K562 (cell line): ENCODE measurements at regions not wholly inside any gene's neighbourhood (a gene's known extent, or its start where the extent isn't known, plus 50 kb on each side); places are given as distances from the start of the nearest gene placed in this dataset.

Source experiments
- EZH2 ChIP-seq: IDR thresholded peaks from 2 replicates; pipeline ENCODE4 v1.6.1; 2012; ENCODE audit warnings: low read depth, mild to moderate bottlenecking, inconsistent platforms, low read length, borderline replicate concordance
- FIP1L1 ChIP-seq: fragments of 200-400 bp; formaldehyde crosslinking; IDR thresholded peaks from 2 replicates; pipeline ENCODE4 v1.6.1; 2018; ENCODE audit warnings: mild to moderate bottlenecking, low read depth, low read length; ENCODE audit not compliant: poor library complexity, severe bottlenecking
- FOXP1 ChIP-seq: sonication (generic); formaldehyde crosslinking; IDR thresholded peaks from 2 replicates; pipeline ENCODE4 v1.8.0; 2022; ENCODE audit warnings: mild to moderate bottlenecking, missing genetic modification reagents
- HDAC2 ChIP-seq: fragments of 450-650 bp; IDR thresholded peaks from 2 replicates; pipeline ENCODE4 v1.6.1; 2016; ENCODE audit warnings: mild to moderate bottlenecking
- KDM2B ChIP-seq: fragments of 250-450 bp; sonication (Bioruptor Pico); IDR thresholded peaks from 2 replicates; pipeline ENCODE4 v1.8.0; 2021; ENCODE audit warnings: mild to moderate bottlenecking, moderate library complexity
- POLR3A ChIP-seq: IDR thresholded peaks from 2 replicates; pipeline ENCODE4 v1.6.1; 2011; ENCODE audit warnings: borderline replicate concordance, mild to moderate bottlenecking, moderate library complexity; ENCODE audit not compliant: insufficient read length, insufficient read depth; ENCODE audit errors: extremely low read depth
- TEAD2 ChIP-seq: fragments of 450-650 bp; IDR thresholded peaks from 2 replicates; pipeline ENCODE4 v1.6.1; 2016; ENCODE audit warnings: missing genetic modification characterization, control low read depth, missing compliant biosample characterization
- TSC22D4 ChIP-seq: fragments of 450-650 bp; IDR thresholded peaks from 2 replicates; pipeline ENCODE4 v1.6.1; 2016; ENCODE audit warnings: missing genetic modification characterization, missing biosample characterization, control low read depth
- ZNF354B ChIP-seq: fragments of 250-450 bp; sonication (Bioruptor Pico); IDR thresholded peaks from 2 replicates; pipeline ENCODE4 v1.4.0; 2020
- ZNF41 ChIP-seq: fragments of 250-450 bp; sonication (Bioruptor Pico); conservative IDR thresholded peaks from 2 replicates; pipeline ENCODE4 v1.4.0; 2020; ENCODE audit warnings: mild to moderate bottlenecking
- TF ChIP-seq, protein P1 (sequence below): fragments of 250-450 bp; sonication (Bioruptor Pico); IDR thresholded peaks from 2 replicates; pipeline ENCODE4 v1.5.0; 2021; ENCODE audit warnings: mild to moderate bottlenecking, moderate library complexity
- TF ChIP-seq, protein P2 (sequence below): fragments of 250-450 bp; sonication (Bioruptor Pico); IDR thresholded peaks from 2 replicates; pipeline ENCODE4 v1.4.0; 2020; ENCODE audit warnings: mild to moderate bottlenecking, moderate library complexity, borderline replicate concordance
- TF ChIP-seq, protein P3 (sequence below): fragments of 450-650 bp; IDR thresholded peaks from 2 replicates; pipeline ENCODE4 v1.6.1; 2016; ENCODE audit warnings: borderline replicate concordance
- TF ChIP-seq, protein P4 (sequence below): fragments of 450-650 bp; IDR thresholded peaks from 2 replicates; pipeline ENCODE4 v1.6.1; 2017; ENCODE audit warnings: mild to moderate bottlenecking, moderate library complexity
- TF ChIP-seq, protein P5 (sequence below): IDR thresholded peaks from 3 replicates; pipeline ENCODE4 v1.6.1; 2011; ENCODE audit warnings: borderline replicate concordance, mild to moderate bottlenecking, moderate library complexity; ENCODE audit not compliant: insufficient read length; ENCODE audit errors: extremely low read depth

DNA sequence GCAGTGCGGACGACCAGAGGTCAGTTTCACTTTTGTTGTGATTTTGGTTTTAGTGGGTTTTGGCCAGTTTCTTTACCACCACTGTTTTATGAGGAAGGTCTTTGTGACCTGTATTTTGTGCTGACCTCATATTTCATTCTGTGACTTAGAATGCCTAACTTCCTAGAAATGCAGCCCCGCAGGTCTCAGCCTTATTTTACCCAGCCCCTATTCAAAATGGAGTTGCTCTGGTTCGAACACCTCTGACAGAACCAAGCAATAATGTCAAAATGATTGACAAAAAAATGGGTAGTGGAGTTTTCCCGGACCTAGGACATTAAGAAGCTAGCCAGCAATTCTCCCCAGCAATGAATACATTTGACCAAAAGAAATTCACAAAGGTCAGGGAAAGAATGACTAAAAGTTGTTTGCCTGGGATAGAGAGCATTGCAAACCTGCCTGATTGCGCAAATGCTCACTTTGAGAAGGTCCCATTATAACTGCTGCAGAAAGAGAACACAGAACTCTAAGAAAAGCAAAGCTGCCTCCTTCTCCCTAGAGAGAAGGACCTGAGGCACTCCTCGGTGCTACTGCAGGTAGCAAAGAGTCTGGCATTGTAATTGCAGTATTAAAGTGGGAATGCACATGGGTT is 288.8 kb downstream of the ADGB start (continued):
- TF ChIP-seq, protein P1, sequence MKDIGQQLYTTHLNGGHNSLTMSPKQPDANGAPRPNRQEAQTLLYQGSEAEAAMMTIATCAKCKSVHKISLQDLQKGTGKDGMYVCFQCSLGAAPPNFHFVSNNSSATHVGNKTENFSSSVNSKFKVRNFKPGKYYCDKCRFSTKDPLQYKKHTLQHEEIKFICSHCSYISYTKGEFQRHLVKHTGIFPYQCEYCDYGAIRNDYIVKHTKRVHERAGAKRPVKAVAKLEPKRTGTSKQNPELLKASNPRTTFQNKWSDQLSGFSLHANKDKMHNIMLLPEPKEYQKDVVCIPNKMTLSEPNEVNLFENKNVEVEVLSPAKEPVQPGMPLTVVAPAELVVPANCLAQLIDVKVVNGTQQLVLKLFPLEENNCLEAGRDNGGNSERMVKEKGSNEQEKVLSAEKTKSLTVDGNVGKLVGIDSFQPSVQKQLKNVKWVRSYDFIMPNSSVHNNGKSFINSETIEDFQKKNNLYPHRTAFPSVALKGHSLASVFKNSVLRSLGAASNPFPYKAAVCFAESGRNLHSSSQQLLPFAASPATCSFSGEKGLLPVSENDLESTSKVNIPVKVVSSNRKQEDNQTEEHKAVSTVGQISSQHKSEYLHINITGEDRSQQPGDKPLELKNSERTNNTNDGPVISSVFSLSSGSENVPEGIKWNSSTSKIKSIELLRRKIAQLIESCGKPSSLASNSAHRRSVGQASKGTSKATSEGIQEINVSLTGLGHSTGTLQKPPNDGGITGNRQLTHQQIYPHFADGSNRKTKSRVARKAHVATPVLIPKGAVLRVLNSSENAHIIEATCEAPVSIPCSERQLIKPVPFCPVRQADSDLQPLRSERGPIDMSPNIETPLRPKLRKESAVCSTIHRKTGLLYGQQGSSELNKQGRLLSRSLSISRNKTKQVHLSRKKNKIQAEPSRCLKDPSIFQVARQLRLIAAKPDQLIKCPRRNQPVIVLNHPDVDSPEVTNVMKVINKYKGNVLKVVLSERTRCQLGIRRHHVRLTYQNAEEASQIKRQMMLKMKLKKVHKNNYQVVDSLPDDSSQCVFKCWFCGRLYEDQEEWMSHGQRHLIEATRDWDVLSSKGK (CRISPR knock-in tag), result peak; percentile 97
- TF ChIP-seq, protein P2, sequence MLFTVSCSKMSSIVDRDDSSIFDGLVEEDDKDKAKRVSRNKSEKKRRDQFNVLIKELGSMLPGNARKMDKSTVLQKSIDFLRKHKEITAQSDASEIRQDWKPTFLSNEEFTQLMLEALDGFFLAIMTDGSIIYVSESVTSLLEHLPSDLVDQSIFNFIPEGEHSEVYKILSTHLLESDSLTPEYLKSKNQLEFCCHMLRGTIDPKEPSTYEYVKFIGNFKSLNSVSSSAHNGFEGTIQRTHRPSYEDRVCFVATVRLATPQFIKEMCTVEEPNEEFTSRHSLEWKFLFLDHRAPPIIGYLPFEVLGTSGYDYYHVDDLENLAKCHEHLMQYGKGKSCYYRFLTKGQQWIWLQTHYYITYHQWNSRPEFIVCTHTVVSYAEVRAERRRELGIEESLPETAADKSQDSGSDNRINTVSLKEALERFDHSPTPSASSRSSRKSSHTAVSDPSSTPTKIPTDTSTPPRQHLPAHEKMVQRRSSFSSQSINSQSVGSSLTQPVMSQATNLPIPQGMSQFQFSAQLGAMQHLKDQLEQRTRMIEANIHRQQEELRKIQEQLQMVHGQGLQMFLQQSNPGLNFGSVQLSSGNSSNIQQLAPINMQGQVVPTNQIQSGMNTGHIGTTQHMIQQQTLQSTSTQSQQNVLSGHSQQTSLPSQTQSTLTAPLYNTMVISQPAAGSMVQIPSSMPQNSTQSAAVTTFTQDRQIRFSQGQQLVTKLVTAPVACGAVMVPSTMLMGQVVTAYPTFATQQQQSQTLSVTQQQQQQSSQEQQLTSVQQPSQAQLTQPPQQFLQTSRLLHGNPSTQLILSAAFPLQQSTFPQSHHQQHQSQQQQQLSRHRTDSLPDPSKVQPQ (CRISPR knock-in tag), result peak; percentile 99
- TF ChIP-seq TSC22D4 (tag), result no peak
- TF ChIP-seq, protein P3, sequence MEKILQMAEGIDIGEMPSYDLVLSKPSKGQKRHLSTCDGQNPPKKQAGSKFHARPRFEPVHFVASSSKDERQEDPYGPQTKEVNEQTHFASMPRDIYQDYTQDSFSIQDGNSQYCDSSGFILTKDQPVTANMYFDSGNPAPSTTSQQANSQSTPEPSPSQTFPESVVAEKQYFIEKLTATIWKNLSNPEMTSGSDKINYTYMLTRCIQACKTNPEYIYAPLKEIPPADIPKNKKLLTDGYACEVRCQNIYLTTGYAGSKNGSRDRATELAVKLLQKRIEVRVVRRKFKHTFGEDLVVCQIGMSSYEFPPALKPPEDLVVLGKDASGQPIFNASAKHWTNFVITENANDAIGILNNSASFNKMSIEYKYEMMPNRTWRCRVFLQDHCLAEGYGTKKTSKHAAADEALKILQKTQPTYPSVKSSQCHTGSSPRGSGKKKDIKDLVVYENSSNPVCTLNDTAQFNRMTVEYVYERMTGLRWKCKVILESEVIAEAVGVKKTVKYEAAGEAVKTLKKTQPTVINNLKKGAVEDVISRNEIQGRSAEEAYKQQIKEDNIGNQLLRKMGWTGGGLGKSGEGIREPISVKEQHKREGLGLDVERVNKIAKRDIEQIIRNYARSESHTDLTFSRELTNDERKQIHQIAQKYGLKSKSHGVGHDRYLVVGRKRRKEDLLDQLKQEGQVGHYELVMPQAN, result no peak
- TF ChIP-seq, protein P4, sequence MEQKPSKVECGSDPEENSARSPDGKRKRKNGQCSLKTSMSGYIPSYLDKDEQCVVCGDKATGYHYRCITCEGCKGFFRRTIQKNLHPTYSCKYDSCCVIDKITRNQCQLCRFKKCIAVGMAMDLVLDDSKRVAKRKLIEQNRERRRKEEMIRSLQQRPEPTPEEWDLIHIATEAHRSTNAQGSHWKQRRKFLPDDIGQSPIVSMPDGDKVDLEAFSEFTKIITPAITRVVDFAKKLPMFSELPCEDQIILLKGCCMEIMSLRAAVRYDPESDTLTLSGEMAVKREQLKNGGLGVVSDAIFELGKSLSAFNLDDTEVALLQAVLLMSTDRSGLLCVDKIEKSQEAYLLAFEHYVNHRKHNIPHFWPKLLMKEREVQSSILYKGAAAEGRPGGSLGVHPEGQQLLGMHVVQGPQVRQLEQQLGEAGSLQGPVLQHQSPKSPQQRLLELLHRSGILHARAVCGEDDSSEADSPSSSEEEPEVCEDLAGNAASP, result no peak
- TF ChIP-seq FIP1L1, result no peak
- no peak for TF ChIP-seq FOXP1 (CRISPR knock-in tag)
- TF ChIP-seq KDM2B (CRISPR knock-in tag), result peak; percentile 100
- TF ChIP-seq TEAD2 (tag), result peak; percentile 100
- peak; percentile 59; the same call in 1 of the 2 replicates for TF ChIP-seq HDAC2
- TF ChIP-seq, protein P5, sequence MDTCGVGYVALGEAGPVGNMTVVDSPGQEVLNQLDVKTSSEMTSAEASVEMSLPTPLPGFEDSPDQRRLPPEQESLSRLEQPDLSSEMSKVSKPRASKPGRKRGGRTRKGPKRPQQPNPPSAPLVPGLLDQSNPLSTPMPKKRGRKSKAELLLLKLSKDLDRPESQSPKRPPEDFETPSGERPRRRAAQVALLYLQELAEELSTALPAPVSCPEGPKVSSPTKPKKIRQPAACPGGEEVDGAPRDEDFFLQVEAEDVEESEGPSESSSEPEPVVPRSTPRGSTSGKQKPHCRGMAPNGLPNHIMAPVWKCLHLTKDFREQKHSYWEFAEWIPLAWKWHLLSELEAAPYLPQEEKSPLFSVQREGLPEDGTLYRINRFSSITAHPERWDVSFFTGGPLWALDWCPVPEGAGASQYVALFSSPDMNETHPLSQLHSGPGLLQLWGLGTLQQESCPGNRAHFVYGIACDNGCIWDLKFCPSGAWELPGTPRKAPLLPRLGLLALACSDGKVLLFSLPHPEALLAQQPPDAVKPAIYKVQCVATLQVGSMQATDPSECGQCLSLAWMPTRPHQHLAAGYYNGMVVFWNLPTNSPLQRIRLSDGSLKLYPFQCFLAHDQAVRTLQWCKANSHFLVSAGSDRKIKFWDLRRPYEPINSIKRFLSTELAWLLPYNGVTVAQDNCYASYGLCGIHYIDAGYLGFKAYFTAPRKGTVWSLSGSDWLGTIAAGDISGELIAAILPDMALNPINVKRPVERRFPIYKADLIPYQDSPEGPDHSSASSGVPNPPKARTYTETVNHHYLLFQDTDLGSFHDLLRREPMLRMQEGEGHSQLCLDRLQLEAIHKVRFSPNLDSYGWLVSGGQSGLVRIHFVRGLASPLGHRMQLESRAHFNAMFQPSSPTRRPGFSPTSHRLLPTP, result no peak
- TF ChIP-seq ZNF354B (CRISPR knock-in tag), result peak; percentile 99
- TF ChIP-seq EZH2, result no peak
- peak; percentile 100 for TF ChIP-seq ZNF41 (CRISPR knock-in tag)
- TF ChIP-seq POLR3A, result no peak
